ENCODE measurements at regions not wholly inside any gene's neighbourhood (a gene's known extent, or its start where the extent isn't known, plus 50 kb on each side); places are given as distances from the start of the nearest gene placed in this dataset.
"Not testable (repeated sequence)": the region's sequence is repeated elsewhere in the genome, so short reads cannot be mapped to it uniquely, and the experiment has no call there.

DNA sequence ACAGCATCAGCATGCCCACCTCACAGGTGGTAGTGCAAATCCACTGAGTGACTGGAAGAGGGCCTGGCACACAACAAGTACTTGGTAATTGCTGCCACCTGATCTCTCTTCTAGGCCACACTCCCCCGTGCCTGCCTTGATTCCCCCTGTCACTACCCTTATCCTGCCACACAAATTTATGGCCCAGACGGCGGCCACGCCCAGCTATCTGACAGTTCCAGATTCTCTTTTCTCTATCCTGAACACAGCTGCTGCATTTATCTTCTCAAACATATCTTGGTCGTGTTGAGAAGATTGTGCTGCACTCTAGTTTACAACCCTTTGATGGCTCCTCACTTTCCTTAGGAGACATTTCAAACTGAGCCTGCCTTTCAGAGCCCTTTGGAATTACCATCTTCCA lies 585.2 kb downstream of the NTRK3 start:
- Histone ChIP-seq H3K79me2 (ENCODE audit: control insufficient read depth, insufficient read depth, low read length) (no peaks in the 10 kb centered on the region), H3K9ac (ENCODE audit: insufficient read depth, low read length) (no peak overlapping the region), H3K4me1 (ENCODE audit: control insufficient read depth, extremely low read depth, insufficient read depth, low read length) (no peaks in the 10 kb centered on the region), H3K9me3 (ENCODE audit: control insufficient read depth, insufficient read depth, low read depth, low read length) (no peaks in the 10 kb centered on the region), H3K27me3 (ENCODE audit: control insufficient read depth, insufficient read depth, low read length) (no peaks in the 10 kb centered on the region), H3K4me3 (replicated peaks in 1 of 4; ENCODE audit: control extremely low read depth in 1 of 4, insufficient read depth in 1 of 4, low read depth in 3 of 4, low read length in 4 of 4) (no peak overlapping the region), H4K20me1 (ENCODE audit: control insufficient read depth, extremely low read depth, insufficient read depth, low read length) (no peaks in the 10 kb centered on the region), H2AFZ (ENCODE audit: low read length) (no peak overlapping the region), H3K36me3 (ENCODE audit: control insufficient read depth, insufficient read depth, low read length) (no peaks in the 10 kb centered on the region), H3K27ac (ENCODE audit: insufficient read depth, low read length) (no peak overlapping the region), H3K4me2 (ENCODE audit: extremely low read depth, insufficient read depth, low read length) (no peak overlapping the region)
- no peak for DNase-seq (ENCODE audit: low read depth in 2 of 2)
- TF ChIP-seq, protein P1, sequence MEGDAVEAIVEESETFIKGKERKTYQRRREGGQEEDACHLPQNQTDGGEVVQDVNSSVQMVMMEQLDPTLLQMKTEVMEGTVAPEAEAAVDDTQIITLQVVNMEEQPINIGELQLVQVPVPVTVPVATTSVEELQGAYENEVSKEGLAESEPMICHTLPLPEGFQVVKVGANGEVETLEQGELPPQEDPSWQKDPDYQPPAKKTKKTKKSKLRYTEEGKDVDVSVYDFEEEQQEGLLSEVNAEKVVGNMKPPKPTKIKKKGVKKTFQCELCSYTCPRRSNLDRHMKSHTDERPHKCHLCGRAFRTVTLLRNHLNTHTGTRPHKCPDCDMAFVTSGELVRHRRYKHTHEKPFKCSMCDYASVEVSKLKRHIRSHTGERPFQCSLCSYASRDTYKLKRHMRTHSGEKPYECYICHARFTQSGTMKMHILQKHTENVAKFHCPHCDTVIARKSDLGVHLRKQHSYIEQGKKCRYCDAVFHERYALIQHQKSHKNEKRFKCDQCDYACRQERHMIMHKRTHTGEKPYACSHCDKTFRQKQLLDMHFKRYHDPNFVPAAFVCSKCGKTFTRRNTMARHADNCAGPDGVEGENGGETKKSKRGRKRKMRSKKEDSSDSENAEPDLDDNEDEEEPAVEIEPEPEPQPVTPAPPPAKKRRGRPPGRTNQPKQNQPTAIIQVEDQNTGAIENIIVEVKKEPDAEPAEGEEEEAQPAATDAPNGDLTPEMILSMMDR (conservative IDR thresholded peaks at IDR 0.05 in 1 of 2, IDR thresholded peaks at IDR 0.05 in 1 of 2; ENCODE audit: low read depth in 1 of 2, low read length in 2 of 2) = no peak
- TF ChIP-seq EZH2 (IDR thresholded peaks at IDR 0.05; ENCODE audit: low read length, missing control alignments) = no peak

DNA sequence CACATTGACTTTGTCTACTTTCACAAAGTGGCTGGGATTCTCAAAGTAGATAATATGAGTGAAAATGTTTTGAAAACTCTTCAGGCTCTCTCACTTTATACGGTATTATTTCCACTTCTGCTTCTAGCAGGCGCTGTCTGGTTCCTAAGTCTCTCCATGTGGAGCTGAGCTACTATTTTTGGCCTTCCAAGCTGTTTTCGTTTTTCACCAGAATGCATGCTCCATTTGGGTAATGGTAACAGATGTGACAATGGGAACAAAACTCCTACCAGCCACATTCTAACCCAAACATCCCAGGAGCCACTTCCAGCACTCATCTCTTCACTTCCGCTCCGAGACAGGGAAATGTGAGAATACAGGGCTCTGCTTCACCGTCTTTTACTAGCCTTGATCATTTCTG lies 586.7 kb downstream of the NTRK3 start:
- H3K36me3 ChIP-seq (ENCODE audit: control insufficient read depth, insufficient read depth, low read length) = no peaks in the 10 kb centered on the region
- no peak overlapping the region for H3K27ac ChIP-seq (ENCODE audit: insufficient read depth, low read length)
- H2AFZ ChIP-seq (ENCODE audit: low read length) = no peak overlapping the region
- no peaks in the 10 kb centered on the region for H4K20me1 ChIP-seq (ENCODE audit: control insufficient read depth, extremely low read depth, insufficient read depth, low read length)
- H3K27me3 ChIP-seq (ENCODE audit: control insufficient read depth, insufficient read depth, low read length) = no peaks in the 10 kb centered on the region
- H3K4me1 ChIP-seq (ENCODE audit: control insufficient read depth, extremely low read depth, insufficient read depth, low read length) = no peaks in the 10 kb centered on the region
- TF ChIP-seq, protein P1 (conservative IDR thresholded peaks at IDR 0.05 in 1 of 2, IDR thresholded peaks at IDR 0.05 in 1 of 2; ENCODE audit: low read depth in 1 of 2, low read length in 2 of 2) = no peak
- TF ChIP-seq EZH2 (IDR thresholded peaks at IDR 0.05; ENCODE audit: low read length, missing control alignments) = no peak
- no peak overlapping the region for H3K4me3 ChIP-seq (replicated peaks in 1 of 4; ENCODE audit: control extremely low read depth in 1 of 4, insufficient read depth in 1 of 4, low read depth in 3 of 4, low read length in 4 of 4)
- no peak overlapping the region for H3K9ac ChIP-seq (ENCODE audit: insufficient read depth, low read length)
- no peak for DNase-seq (ENCODE audit: low read depth in 2 of 2)
- H3K9me3 ChIP-seq (ENCODE audit: control insufficient read depth, insufficient read depth, low read depth, low read length) = no peaks in the 10 kb centered on the region
- no peaks in the 10 kb centered on the region for H3K79me2 ChIP-seq (ENCODE audit: control insufficient read depth, insufficient read depth, low read length)
- H3K4me2 ChIP-seq (ENCODE audit: extremely low read depth, insufficient read depth, low read length) = no peak overlapping the region

DNA sequence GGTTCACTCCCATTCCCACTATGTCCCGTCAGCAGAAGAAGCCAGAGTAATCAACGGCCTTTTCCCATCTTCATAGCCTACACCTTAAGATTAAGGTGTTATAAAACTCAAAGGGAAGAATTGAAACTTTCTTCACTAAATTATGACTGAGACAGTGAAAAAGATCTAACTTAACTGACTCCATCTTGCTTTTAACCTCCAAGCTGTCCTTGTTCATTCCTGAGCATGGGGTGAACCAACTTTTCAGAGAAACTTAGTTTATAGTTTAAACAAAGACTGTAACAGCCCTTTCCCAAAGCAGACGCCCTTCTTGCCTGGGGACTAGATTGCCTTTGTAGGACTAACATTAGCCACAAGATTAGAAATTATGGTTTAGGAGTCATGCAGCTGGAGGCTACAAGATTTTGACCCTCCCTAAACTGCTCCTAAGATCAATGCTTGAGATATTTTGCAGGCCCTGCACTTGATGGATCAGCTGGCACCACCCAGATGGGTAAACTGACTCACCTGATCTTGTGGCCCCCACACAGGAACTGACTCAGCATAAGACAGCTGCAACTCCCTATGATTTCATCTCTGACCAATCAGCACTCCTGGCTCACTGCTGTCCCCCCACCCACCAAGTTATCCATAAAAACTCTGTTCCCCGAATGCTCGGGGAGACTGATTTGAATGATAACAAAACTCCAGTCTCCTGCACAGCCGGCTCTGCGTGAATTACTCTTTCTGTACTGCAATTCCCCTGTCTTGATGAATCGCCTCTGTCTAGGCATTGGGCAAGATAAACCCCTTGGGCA lies 587.6 kb downstream of the NTRK3 start:
- DNase-seq (ENCODE audit: low read depth in 2 of 2) = peak in 1 of 2 donors; percentile 88

More for the DNA sequence above, 587.6 kb downstream of the NTRK3 start:
- not testable (repeated sequence) for H3K27me3 ChIP-seq (ENCODE audit: control insufficient read depth, insufficient read depth, low read length); H3K9me3 ChIP-seq (ENCODE audit: control insufficient read depth, insufficient read depth, low read depth, low read length); H3K4me2 ChIP-seq (ENCODE audit: extremely low read depth, insufficient read depth, low read length); H3K4me1 ChIP-seq (ENCODE audit: control insufficient read depth, extremely low read depth, insufficient read depth, low read length); H4K20me1 ChIP-seq (ENCODE audit: control insufficient read depth, extremely low read depth, insufficient read depth, low read length); H3K36me3 ChIP-seq (ENCODE audit: control insufficient read depth, insufficient read depth, low read length); H3K4me3 ChIP-seq (replicated peaks in 1 of 4; ENCODE audit: control extremely low read depth in 1 of 4, insufficient read depth in 1 of 4, low read depth in 3 of 4, low read length in 4 of 4); H2AFZ ChIP-seq (ENCODE audit: low read length); H3K27ac ChIP-seq (ENCODE audit: insufficient read depth, low read length); H3K9ac ChIP-seq (ENCODE audit: insufficient read depth, low read length); H3K79me2 ChIP-seq (ENCODE audit: control insufficient read depth, insufficient read depth, low read length)
